DOHH2 (cell line): ENCODE measurements at regions not wholly inside any gene's neighbourhood (a gene's known extent, or its start where the extent isn't known, plus 50 kb on each side); places are given as distances from the start of the nearest gene placed in this dataset.

ENCODE experiments used
- CTCF ChIP-seq: fragments of 200-600 bp; sonication (generic); IDR thresholded peaks from one replicate; pipeline ENCODE4 v1.5.1; 2014; ENCODE audit warnings: antibody characterized with exemption, mild to moderate bottlenecking, low read depth, low read length; ENCODE audit not compliant: poor library complexity, severe bottlenecking
- EZH2phosphoT487 ChIP-seq: fragments of 200-600 bp; sonication (generic); IDR thresholded peaks from 2 replicates; pipeline ENCODE4 v1.6.1; 2017; ENCODE audit warnings: borderline replicate concordance, mild to moderate bottlenecking, antibody characterized with exemption, low read length, moderate library complexity, mixed read lengths

- TF ChIP-seq CTCF (no peak), EZH2phosphoT487 (no peak)
Measured at GRCh38 chr14:82425261-82425660, 891.6 kb upstream of the SEL1L start.
